ENCODE measurements at regions not wholly inside any gene's neighbourhood (a gene's known extent, or its start where the extent isn't known, plus 50 kb on each side); places are given as distances from the start of the nearest gene placed in this dataset.

GRCh38 chr3:54071601-54072000, 50.8 kb upstream of the CACNA2D3 start:
- DNase-seq (ENCODE audit: low read depth), result no peak
- H3K4me3 ChIP-seq (ENCODE audit: low read depth, low read length), result no peak overlapping the region
- no peaks in the 10 kb centered on the region for H3K36me3 ChIP-seq (ENCODE audit: control insufficient read depth, insufficient read depth, low read length)
- no peak for FAIRE-seq
- H3K27me3 ChIP-seq (ENCODE audit: control insufficient read depth, insufficient read depth, low read length), result no peaks in the 10 kb centered on the region
- no peak for TF ChIP-seq CTCF (IDR thresholded peaks at IDR 0.05; ENCODE audit: insufficient read depth, low read length, severe bottlenecking)

- Histone ChIP-seq H3K36me3 (ENCODE audit: control insufficient read depth, insufficient read depth, low read length) (no peaks in the 10 kb centered on the region), H3K27me3 (ENCODE audit: control insufficient read depth, insufficient read depth, low read length) (no peaks in the 10 kb centered on the region), H3K4me3 (ENCODE audit: low read depth, low read length) (no peak overlapping the region)
- DNase-seq (ENCODE audit: low read depth) (peak; percentile 81), FAIRE-seq (no peak)
- no peak for TF ChIP-seq CTCF (IDR thresholded peaks at IDR 0.05; ENCODE audit: insufficient read depth, low read length, severe bottlenecking)
These were observed 52.4 kb upstream of the CACNA2D3 start for GRCh38 chr3:54069961-54070360.

- Histone ChIP-seq H3K27me3 (ENCODE audit: control insufficient read depth, insufficient read depth, low read length) (no peaks in the 10 kb centered on the region), H3K4me3 (ENCODE audit: low read depth, low read length) (no peak overlapping the region), H3K36me3 (ENCODE audit: control insufficient read depth, insufficient read depth, low read length) (no peaks in the 10 kb centered on the region)
- FAIRE-seq (no peak), DNase-seq (ENCODE audit: low read depth) (peak; percentile 95)
- no peak for TF ChIP-seq CTCF (IDR thresholded peaks at IDR 0.05; ENCODE audit: insufficient read depth, low read length, severe bottlenecking)
These were observed 55.2 kb upstream of the CACNA2D3 start for GRCh38 chr3:54067055-54067698.

- no peaks in the 10 kb centered on the region for H3K27me3 ChIP-seq (ENCODE audit: control insufficient read depth, insufficient read depth, low read length)
- no peak overlapping the region for H3K4me3 ChIP-seq (ENCODE audit: low read depth, low read length)
- H3K36me3 ChIP-seq (ENCODE audit: control insufficient read depth, insufficient read depth, low read length), result no peaks in the 10 kb centered on the region
- no peak for TF ChIP-seq CTCF (IDR thresholded peaks at IDR 0.05; ENCODE audit: insufficient read depth, low read length, severe bottlenecking)
- DNase-seq (ENCODE audit: low read depth), result no peak
- FAIRE-seq, result no peak
These were observed 56.1 kb upstream of the CACNA2D3 start for GRCh38 chr3:54066253-54066652.

GRCh38 chr3:54065586-54065985, 56.8 kb upstream of the CACNA2D3 start:
- Histone ChIP-seq H3K36me3 (ENCODE audit: control insufficient read depth, insufficient read depth, low read length) (no peaks in the 10 kb centered on the region), H3K4me3 (ENCODE audit: low read depth, low read length) (no peak overlapping the region), H3K27me3 (ENCODE audit: control insufficient read depth, insufficient read depth, low read length) (no peaks in the 10 kb centered on the region)
- peak; percentile 91 for DNase-seq (ENCODE audit: low read depth)
- TF ChIP-seq CTCF (IDR thresholded peaks at IDR 0.05; ENCODE audit: insufficient read depth, low read length, severe bottlenecking), result no peak
- FAIRE-seq, result no peak

GRCh38 chr3:54065140-54065539, 57.2 kb upstream of the CACNA2D3 start:
- TF ChIP-seq CTCF (IDR thresholded peaks at IDR 0.05; ENCODE audit: insufficient read depth, low read length, severe bottlenecking), result no peak
- no peaks in the 10 kb centered on the region for H3K36me3 ChIP-seq (ENCODE audit: control insufficient read depth, insufficient read depth, low read length)
- no peak overlapping the region for H3K4me3 ChIP-seq (ENCODE audit: low read depth, low read length)
- FAIRE-seq (no peak), DNase-seq (ENCODE audit: low read depth) (no peak)
- H3K27me3 ChIP-seq (ENCODE audit: control insufficient read depth, insufficient read depth, low read length), result no peaks in the 10 kb centered on the region

Data from bronchial epithelial cell (primary cell).